ENCODE measurements at regions not wholly inside any gene's neighbourhood (a gene's known extent, or its start where the extent isn't known, plus 50 kb on each side); places are given as distances from the start of the nearest gene placed in this dataset.
A peak's percentile ranks its signal among the peaks of the same experiment; 100 is the strongest.
"Not testable (repeated sequence)": the region's sequence is repeated elsewhere in the genome, so short reads cannot be mapped to it uniquely, and the experiment has no call there.

DNA sequence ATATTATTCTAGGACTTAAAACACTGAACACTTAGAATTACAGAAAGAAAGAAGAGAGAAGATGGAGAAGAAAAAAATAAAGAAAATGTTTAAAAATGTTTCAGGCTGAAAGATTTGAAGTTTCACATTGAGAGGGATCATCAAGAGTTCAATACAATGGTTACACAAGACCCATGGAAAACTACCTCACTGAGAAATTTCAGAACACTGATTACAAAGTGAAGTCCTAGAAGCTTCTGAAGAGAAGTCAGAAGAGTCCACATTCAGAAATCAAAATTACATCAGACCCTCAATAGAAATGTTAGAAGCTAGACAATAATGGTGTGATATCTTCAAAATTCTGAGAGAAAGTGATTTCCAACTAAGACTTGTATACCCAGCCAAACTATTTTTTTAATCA, 196.1 kb downstream of the MACC1 start:
- no peak for DNase-seq

DNA sequence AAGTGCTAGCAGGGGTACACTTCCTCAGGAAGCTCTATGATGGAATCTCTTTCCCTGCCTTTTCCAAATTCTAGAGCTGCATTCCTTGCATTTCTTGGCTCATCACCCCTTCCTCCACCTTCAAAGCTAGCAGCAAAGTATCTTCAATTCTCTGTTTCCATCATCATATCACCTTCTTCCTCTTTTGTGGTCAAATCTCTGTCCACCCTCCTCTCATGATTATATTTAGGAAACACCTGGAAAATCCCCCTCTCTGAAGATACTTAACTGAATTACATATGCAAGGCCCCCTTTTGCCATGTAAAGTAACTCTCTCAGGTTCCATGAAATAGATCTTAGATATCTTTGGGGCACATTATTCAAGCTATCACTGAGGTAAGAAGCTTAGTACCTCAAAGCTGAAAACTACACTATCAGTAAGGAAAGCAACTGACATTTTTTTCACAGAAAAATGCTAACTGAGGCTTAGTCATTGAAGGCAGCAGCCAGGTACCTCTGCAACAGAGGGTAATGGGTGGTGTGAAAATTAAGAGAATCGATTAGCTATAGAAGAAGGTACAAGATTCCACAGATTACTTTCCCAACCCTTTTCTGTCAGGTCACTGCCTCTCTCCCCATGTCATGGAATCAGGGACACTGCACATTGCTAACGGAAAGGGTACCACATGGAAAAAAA, 197.3 kb downstream of the MACC1 start:
- no peak for DNase-seq

DNA sequence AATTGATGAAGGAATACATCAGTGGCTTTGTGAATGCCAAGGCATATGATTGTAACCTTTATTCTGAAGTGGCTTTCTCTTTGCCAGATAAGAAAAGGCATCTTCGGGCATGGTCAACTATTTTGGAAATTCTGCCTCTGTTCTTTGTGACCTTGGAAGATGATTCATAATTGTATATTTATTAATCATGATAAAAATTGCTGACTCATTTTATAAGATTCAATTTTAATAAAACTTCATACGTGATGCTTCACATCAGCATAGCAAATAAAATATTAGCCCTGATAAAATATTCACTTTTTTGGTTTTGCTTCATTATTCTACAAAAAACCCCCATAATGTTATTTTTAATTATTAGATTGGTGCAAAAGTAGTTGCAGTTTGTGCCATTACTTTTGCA, 200.5 kb downstream of the MACC1 start:
- DNase-seq: no peak

DNA sequence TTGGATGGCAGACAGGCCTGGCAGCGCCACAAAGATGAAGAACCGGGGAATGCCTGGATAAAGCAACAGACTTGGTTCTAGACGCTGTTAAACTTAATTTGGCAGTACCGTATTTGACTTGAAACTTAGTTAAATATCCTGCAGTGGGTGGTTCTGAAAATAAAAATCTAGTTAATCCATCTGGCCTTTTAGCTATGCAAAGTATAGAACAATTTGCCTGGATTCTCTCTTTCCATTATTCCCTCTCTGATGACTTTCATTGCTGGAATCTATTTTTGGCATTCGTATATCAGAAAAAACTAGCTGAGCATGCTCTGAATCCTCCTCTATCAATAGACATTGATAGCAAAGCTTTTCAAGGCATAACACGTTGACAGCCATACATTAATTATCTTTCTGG, 203.6 kb downstream of the MACC1 start:
- DNase-seq: no peak

DNA sequence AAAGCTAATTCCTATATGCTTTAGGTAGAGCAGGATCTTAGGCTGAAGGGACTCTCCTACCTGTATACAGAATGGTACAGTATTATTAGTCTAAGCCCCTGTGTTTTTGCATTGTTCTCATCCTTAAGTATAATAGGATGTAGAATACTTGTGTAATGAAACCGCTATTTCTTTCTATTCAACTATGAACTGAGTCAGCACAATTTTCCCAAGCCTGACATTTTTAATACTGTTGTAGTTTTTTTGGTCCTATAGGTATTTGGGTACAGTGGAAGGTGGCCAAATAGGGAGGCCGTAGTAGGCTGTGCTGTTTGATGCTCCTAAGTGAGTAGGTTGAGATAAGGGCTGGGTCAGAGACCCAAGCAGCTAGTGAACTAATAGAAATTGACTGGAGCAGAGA, 205.1 kb downstream of the MACC1 start:
- DNase-seq: no peak

DNA sequence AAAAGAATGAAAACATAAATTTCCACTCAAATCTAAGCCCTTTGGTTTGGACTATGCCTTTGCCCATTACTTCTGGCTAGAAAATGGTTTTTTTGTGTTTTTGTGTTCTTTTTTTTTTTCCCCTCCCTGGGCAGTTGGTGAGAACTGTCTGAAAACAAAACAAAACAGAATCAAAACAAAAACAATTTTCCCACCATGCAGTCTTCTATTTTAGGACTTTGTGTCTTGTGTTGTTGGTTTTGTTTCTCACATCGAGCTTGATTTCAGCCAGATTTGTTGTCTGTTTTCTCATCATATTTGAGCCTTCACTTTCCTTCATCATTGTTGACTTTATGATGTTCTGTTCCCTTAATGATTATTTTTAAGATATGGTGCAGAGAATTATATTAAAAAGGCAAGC, 206.3 kb downstream of the MACC1 start:
- no peak for DNase-seq

DNA sequence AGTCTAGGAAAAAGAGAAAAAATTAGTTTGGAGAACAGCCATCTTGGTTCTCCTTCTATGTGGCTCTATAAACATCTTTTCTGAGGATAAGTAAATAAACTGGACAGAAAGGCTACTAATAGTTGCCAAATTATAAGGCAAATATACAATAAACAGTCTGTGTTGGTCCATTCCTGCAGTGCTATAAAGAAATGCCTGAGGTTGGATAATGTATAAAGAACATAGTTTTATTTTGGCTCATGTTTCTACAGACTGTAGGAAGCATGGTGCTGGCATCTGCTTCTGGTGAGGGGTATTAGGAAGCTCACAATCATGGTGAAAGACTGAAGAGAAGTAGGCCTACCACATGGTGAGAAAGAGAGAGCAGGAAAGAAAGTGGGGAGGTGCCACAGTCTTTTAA, 209.7 kb downstream of the MACC1 start:
- no peak for DNase-seq

DNA sequence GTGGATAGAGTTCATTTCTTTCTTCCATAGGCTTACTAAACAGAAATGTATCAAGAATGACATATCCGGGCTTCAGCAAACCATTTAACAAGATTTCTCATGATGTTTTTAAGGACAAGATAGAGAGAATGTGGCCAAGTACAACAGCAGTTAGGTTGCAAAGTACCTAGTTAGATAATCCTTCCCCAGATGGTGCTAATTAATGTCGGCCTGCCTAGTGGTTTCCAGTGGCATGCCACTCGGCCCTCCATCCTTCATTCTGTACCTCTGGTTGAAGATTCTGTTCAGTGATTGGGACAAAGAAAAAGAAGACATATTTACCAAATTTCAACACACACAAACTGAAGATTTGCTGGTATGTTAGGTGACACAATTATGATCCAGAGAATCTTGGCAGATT, 212.1 kb downstream of the MACC1 start:
- DNase-seq: no peak

DNA sequence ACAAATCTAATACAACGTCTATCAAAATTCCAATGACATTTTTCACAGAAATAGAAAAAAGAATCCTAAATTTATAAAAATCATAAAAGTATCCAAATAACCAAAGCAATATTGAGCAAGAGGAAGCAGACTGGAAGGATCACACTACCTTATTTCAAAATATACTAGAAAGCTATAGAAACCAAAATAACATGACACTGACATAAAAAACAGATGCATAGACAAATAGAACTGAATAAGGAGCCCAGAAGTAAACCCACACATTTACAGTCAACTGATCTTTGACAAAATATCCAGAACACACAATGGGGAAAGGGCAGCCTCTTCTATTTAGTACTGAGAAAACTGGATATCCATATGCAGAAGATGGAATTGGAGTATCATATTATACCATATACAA, 217.5 kb downstream of the MACC1 start:
- no peak for DNase-seq

DNA sequence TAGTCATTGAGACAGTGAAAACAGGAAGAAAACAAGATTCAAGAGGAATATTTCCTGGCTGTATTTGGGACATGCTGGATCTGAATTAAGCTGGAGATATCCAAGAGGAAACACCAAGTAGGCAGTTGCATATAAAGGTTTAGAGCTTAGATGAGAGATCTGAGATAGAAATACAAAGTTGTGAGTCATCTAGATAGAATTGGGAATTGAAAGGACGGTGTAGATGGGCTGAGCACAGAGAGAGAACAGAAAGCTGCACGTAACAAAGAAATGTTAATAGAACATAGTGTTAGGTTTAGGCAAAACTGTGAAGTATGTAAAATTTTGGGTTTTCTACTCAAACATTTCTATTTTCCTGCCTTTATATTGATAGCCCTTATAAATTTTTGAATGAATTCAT, 218.5 kb upstream of the TMEM196 start:
- no peak for DNase-seq

DNA sequence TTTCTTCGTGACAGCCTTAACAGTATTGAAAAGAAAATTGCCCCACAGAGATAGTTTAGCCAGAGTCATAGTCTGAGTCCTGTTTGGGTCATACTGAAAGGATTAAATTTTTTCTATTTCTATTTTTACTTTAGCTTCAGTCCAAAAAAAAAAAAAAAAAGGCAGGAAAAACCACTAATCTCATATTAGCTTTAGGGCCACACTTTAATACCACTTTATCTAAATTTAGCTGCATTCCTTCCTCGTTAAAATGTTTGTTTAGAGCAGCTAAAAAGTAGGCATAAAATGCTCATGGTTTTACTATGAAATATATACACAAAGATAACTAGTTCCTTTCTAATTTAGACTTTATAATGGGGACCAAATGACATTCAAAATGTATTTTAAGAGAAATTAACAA, 216.5 kb upstream of the TMEM196 start:
- no peak for DNase-seq

DNA sequence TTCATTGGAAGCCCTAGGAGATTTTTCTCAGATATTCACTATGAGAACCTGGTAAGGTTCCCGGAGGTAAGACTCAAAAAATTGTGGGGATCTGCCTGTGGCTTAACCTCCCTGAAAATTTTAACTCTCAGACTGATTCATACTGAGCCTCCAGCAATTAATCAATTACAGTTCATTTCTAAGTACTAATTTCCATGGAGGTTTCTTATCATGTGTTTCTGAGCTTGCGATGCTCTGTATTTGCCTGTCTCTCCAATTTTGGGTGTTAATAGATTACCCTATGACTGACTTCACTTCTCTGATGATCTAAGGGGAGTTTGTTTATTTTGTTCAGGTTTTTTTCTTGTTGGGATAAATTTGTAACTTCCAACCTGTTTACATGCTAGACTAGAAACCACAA, 215.4 kb upstream of the TMEM196 start:
- no peak for DNase-seq

DNA sequence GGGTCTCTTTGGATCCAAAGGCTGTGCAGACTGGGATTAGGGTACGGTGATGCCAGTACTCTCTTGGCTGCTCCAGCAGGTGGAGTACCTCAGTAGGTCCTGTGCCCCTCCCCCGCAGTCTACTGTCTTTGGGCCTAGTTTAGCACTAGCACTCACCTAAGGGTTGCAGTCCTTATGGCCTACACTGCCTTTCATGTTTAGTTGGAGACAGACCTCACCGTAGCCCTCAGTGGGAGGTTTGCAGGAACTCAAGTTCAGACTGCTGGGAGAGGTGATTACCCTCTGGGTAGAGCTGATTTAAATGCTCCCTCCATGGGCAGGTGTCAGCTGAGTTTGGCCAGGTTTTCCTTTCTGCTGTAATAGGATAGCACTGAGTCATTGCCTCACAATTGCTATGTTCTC, 210.8 kb upstream of the TMEM196 start:
- no peak for DNase-seq

DNA sequence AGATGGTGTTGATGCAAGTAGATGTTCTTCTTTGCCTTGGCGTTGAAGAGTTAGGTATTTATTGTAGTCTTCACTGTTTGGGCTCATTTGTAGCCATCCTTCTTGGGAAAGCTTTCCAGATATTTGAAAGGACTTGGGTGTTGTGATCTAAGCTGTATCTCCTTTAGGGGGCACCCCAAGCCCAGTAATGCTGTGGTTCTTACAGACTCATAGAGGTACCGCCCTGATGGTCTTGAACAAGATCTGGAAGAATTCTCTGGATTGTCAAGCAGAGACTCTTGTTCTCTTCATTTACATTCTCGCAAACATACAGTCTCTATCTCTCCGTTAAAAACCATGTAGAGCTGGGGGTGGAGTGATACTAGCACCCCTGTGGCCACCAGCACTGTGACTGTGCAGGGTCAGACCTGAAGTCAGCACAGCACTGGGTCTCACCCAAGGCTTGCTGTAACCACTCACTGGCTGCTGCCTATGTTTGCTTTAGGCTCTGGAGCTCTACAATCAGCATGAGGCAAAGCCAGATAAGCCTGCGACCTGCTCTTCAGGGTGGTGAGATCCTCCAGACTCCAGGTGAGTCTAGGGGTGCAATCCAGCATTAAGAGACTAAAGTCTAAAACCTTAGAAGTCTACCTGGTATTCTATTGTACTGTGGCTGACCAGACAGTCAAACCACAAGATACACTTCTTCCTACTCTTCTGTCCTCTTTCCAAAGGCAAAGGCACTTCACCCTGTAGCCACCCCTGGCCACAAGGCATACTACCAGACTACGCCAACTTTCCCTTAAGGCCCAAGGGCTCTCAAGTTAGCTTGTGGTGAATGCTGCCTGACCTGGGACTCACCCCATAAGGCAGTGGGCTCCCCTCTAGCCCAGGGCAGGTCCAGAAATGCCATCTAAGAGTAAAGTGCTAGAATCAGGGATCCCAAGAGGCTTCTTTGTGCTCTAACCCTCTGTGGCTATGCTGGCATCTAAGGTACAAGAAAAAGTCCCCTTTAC, 209.7 kb upstream of the TMEM196 start:
- DNase-seq: peak in 1 of 2 donors; percentile 11

DNA sequence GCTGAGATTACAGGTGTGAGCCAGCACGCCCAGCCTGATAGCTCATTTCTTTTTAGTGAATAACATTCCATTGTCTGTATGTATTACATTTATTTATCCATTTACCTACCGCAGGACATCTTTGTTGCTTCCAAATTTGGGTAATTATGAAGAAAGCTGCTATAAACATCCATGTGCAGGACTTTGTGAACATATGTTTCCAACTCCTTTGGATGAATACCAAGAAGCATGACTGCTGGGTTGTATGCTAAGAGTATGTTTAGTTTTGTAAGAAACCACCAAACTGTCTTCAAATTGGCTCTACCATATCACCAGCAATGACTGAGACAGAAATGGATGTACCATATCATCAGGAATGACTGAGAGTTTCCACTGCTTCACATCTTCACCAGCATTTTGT, 200.2 kb upstream of the TMEM196 start:
- DNase-seq: no peak

DNA sequence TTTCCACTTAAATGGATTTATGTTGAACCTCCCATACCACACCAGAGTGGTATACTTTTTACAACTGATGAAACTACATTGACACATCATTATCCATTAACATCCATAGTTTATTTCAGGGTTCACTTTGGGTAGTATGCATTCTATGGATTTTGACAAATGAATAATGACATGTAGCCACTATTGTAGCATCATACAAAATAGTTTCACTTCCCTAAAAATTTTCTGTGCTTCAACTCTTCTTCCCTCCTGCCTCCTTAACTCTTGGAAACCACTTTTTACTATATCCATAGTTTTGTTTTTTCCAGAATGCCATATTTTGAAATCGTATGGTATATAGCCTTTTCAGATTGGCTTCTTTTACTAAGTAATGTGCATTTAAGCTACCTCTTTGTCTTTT, 199.5 kb upstream of the TMEM196 start:
- DNase-seq: no peak

DNA sequence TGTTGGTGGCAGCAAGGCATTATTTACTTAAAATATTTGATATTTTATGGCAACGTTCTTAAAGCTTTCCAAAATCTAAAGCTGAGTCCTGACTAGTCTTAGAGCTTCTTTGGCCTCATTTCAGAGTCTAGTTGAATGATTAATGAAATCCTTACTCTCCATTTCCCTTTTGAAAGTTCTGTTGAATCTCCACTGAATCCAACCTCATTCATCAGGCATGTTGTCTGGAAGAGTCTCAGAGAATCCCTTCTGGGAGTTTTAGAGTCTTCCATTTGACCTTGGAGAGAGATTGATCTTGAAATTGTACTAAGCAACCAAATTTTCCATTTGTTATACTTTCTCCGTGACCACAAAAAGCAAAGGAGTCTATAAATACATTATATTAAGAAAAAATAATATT, 198.5 kb upstream of the TMEM196 start:
- no peak for DNase-seq

DNA sequence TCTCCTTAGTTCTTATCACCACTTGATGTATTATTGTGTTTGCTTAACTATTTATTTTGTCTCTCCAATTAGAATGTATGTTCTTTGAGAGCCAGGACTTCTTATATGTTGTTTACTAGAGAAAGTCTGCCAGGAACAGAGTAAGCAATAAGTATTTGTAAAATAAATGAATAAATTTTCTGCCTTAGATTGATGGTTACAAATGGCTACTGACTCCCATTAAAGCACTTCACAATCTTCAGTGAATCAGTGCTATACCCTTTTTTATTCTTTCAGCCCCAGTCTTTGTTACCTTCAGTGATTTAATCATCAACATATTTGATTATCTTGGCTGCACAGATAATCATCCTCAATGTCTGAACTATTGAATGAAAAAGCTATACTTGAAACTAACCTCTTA, 197.1 kb upstream of the TMEM196 start:
- no peak for DNase-seq

DNA sequence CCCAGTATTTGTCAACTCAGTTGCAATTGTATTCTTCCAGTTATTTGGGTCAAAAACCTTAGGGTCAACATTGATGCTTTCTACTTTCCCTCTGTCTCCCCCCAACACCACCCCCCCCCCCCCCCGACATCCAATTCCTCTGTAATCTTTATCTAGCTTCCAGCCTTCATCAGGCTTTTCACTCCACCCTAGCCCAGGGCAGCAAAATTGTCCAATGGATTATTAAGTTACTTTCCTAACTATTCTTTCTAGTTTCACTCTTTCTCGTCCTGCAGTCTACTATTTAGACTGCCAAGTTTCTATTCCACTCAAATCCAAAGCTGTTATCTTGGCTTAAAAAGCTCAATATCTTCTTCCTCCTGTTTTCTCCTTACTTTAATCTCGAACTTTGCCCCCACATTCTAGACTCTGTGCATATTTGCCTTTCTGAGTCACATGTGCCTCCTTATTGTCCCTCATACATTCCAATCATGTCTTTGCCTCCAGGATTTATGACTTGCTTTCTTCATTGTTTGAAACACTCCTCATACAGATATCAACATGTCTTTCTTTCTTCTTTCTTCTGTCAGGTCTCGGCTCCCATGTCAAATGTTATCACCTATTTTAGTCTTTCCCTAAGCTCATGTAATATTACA, 196.6 kb upstream of the TMEM196 start:
- DNase-seq: no peak

DNA sequence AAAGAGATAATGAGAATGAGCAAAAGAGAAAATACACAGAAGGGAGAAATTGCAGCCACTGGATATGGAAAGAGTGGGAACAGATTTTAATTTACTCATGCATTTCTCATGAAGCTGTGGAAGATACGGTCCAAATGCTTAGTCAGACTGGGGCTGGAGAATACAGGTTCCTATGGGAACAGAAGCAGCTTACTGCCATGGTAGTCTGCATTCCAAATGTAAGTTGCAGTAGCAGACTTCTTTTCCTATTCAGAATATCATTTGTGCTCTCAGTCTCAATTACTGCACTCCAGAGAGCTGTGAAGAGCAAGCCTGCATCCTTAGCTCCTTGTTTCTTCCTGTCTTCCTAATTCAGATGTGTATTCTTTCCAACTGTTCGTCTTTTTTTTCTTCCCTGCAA, 190.8 kb upstream of the TMEM196 start:
- no peak for DNase-seq

DNA sequence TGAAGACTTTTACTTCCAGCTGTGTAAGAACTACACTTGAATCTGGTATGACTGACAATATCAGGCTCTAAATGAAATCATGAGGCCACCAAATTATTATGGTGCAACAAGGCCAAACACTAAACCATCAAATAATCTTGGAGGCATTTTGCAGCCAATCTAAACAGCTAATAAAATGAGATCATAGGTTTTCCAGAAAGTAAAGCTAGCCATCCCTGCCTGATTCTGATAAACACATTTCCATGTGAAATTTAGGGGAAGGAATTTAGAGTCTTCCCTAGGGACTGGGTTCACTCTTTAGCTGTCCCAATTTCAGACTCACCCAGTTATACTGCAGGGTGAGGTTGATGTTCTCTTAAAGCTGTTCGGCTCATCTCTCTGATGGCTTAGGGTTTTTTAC, 190.3 kb upstream of the TMEM196 start:
- DNase-seq: no peak

DNA sequence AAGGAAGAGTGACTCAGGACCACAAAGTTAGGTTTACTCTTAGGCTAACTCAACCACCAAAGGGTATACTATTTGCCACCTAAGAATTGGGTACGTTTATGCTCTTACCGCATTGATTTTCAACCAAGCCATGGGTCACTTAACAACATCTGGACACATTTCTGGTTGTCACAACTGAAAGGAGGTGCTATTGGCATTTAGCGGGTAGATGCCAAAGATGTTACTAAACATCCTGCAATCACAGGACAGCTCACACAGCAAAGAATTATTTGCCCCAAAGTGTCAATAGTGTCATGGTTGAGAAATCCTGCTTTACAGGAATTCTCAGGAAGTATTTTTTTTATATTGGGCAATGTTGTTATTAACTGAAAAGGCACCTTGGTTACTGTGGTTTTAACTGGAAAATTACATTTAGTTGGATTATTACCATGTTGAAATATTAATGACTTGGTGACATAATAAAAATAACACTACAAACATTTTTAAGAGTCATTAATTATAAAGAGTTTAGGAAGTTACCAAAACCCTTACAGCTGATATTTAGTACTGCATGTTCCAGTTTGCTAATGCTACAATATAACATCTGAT, 185.0 kb upstream of the TMEM196 start:
- DNase-seq: no peak

DNA sequence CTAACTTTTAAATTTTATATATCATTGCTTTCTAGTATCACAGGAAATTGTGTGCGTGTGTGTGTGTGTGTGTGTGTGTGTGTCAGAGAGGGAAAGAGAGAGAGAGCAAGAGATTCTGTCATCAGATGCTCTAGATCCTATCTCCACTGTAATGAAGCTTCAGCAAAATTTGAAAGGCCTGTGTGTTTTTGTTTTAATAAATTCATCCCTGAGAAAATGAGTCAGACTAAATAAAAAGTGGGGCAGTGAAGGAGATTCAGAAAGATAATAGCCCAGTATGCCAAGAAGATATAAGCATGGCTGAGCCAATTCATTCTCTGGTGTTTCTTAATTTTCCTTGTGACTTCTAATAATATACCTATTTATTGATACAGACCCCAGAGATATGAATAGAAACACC, 184.2 kb upstream of the TMEM196 start:
- no peak for DNase-seq

DNA sequence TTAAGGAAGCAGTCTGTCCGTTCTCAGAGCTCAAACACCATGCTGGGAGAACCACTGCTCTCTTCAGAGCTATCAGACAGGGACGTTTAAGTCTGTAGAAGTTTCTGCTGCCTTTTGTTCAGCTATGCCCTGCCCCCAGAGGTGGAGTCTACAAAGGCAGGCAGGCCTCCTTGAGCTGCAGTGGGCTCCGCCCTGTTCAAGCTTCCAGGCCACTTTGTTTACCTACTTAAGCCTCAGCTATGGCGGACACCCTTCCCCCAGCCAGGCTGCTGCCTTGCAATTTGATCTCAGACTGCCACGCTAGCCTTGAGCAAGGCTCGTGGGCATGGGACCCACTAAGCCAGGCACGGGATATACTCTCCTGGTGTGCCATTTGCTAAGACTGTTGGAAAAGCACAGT, 180.7 kb upstream of the TMEM196 start:
- DNase-seq: not testable (repeated sequence)

All from CD4-positive, alpha-beta T cell treated with Interferon alpha-2 for 1 hour (primary cell).